ENCODE measurements at regions not wholly inside any gene's neighbourhood (a gene's known extent, or its start where the extent isn't known, plus 50 kb on each side); places are given as distances from the start of the nearest gene placed in this dataset.
"Not testable (repeated sequence)": the region's sequence is repeated elsewhere in the genome, so short reads cannot be mapped to it uniquely, and the experiment has no call there.

- no peak for ATAC-seq
- ChIA-PET CTCF (no interaction called here), POLR2A (no interaction called here), RAD21 (ENCODE audit: low non-redundant PET in 1 of 2, low total read pairs in 2 of 2, uncharacterized antibody in 2 of 2, unreplicated experiment in 2 of 2) (no interaction called here)
- no peak for DNase-seq (ENCODE audit: low read depth, low spot score)
- Histone ChIP-seq H3K27ac (ENCODE audit: low read depth, low read length) (no peak overlapping the region), H4K20me1 (ENCODE audit: insufficient read depth) (no peaks in the 10 kb centered on the region), H2AFZ (ENCODE audit: low read depth, low read length, poor library complexity, severe bottlenecking) (no peak overlapping the region), H3K4me2 (ENCODE audit: low read length) (no peak overlapping the region), H3K36me3 (ENCODE audit: control insufficient read depth in 1 of 2, insufficient read depth in 2 of 2, low read length in 2 of 2) (no peaks in the 10 kb centered on the region), H3K4me3 (replicated peaks in 1 of 2; ENCODE audit: low read depth in 1 of 2, low read length in 2 of 2) (no peak overlapping the region), H3K9ac (ENCODE audit: low read length) (no peak overlapping the region), H3K4me1 (ENCODE audit: control insufficient read depth in 1 of 2, insufficient read depth in 2 of 2, low read length in 2 of 2) (no peaks in the 10 kb centered on the region), H3K9me3 (ENCODE audit: control insufficient read depth in 1 of 2, insufficient read depth in 1 of 2, low read depth in 1 of 2, low read length in 2 of 2) (no peaks in the 10 kb centered on the region), H3K79me2 (ENCODE audit: insufficient read depth, low read length) (no peaks in the 10 kb centered on the region), H3K27me3 (ENCODE audit: insufficient read depth, low read length) (no peaks in the 10 kb centered on the region), H3K9me2 (ENCODE audit: insufficient read depth) (no peaks in the 10 kb centered on the region)
- no peak for TF ChIP-seq ZFX (IDR thresholded peaks at IDR 0.05)
- TF ChIP-seq CTCF (IDR thresholded peaks at IDR 0.05 in 2 of 3, conservative IDR thresholded peaks at IDR 0.05 in 1 of 3; ENCODE audit: borderline replicate concordance in 1 of 3, insufficient read depth in 1 of 3, low read depth in 2 of 3, low read length in 2 of 3): no peak
- TF ChIP-seq EGR1 (IDR thresholded peaks at IDR 0.05; ENCODE audit: low read depth): no peak
- TF ChIP-seq TCF7L2 (IDR thresholded peaks at IDR 0.05; ENCODE audit: borderline replicate concordance, extremely low read depth, insufficient read depth, insufficient read length): no peak
- intact Hi-C loops (cut with micrococcal nuclease): no loop called here
- BruUV-seq (replicated peaks): no TSS peak
Measured at GRCh38 chr12:105659355-105660075, 329.0 kb downstream of the C12orf75 start.

DNA sequence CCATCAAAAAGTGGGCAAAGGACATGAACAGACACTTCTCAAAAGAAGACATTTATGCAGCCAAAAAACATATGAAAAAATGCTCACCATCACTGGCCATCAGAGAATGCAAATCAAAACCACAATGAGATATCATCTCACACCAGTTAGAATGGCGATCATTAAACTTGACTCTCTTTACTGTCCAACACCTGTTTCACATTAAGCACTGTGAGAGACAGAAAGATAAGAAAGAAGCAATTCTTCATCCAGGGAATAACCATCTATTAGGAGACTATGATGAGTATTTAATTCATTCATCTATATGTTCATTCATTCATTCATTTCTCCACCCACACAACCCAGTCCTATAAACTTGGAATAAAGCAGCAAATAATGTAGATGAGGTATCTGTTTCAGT is 334.3 kb downstream of the C12orf75 start:
- H3K9me3 ChIP-seq (ENCODE audit: control insufficient read depth in 1 of 2, insufficient read depth in 1 of 2, low read depth in 1 of 2, low read length in 2 of 2); H3K9me2 ChIP-seq (ENCODE audit: insufficient read depth); H3K4me2 ChIP-seq (ENCODE audit: low read length); H3K27ac ChIP-seq (ENCODE audit: low read depth, low read length); BruUV-seq (replicated peaks); H3K79me2 ChIP-seq (ENCODE audit: insufficient read depth, low read length); H4K20me1 ChIP-seq (ENCODE audit: insufficient read depth); DNase-seq (ENCODE audit: low read depth, low spot score); ATAC-seq; H3K36me3 ChIP-seq (ENCODE audit: control insufficient read depth in 1 of 2, insufficient read depth in 2 of 2, low read length in 2 of 2); H3K4me3 ChIP-seq (replicated peaks in 1 of 2; ENCODE audit: low read depth in 1 of 2, low read length in 2 of 2); H3K9ac ChIP-seq (ENCODE audit: low read length); H3K27me3 ChIP-seq (ENCODE audit: insufficient read depth, low read length); intact Hi-C loops (cut with micrococcal nuclease); POLR2A ChIA-PET; H2AFZ ChIP-seq (ENCODE audit: low read depth, low read length, poor library complexity, severe bottlenecking); CTCF ChIA-PET; RAD21 ChIA-PET (ENCODE audit: low non-redundant PET in 1 of 2, low total read pairs in 2 of 2, uncharacterized antibody in 2 of 2, unreplicated experiment in 2 of 2); H3K4me1 ChIP-seq (ENCODE audit: control insufficient read depth in 1 of 2, insufficient read depth in 2 of 2, low read length in 2 of 2): not testable (repeated sequence)
